Adrenal gland (tissue), 9 donors: ENCODE measurements at regions not wholly inside any gene's neighbourhood (a gene's known extent, or its start where the extent isn't known, plus 50 kb on each side); places are given as distances from the start of the nearest gene placed in this dataset.

Source experiments
- DNase-seq, 7 donors: peaks; one replicate each; pipeline ENCODE4 v3.0.0-alpha.2; 2019 to 2020
- H3K27ac ChIP-seq, 5 donors: fragments of 200-600 bp; sonication (generic) in 4 of 5; 1 replicate in 3 of 5; 2 replicates in 2 of 5; pipeline versions ENCODE4 v1.5.1 to v1.8.0; 2016 to 2020; ENCODE audit warnings: mild to moderate bottlenecking in 1 of 5
- H3K27me3 ChIP-seq: fragments of 200-600 bp; 2 replicates; pipeline ENCODE4 v1.8.0; 2021
- H3K36me3 ChIP-seq, 2 donors: fragments of 200-600 bp; replicated peaks in 1 of 2; 1 replicate in 1 of 2; 2 replicates in 1 of 2; pipeline versions ENCODE4 v1.5.1 to v1.8.0; 2018 to 2022
- H3K4me1 ChIP-seq, 2 donors: fragments of 200-600 bp; replicated peaks in 1 of 2; 1 replicate in 1 of 2; 2 replicates in 1 of 2; pipeline versions ENCODE4 v1.5.1 to v1.8.0; 2018 to 2021
- H3K4me3 ChIP-seq, 4 donors: fragments of 200-600 bp; sonication (generic) in 3 of 4; one replicate each; pipeline ENCODE4 v1.5.1; 2016 to 2018
- H3K9me3 ChIP-seq, 3 donors: fragments of 200-600 bp; sonication (generic) in 1 of 3; replicated peaks in 1 of 3; 1 replicate in 2 of 3; 2 replicates in 1 of 3; pipeline versions ENCODE4 v1.5.1 to v1.8.0; 2016 to 2021
- POLR2A ChIP-seq, 2 donors: fragments of 450-650 bp; IDR thresholded peaks; one replicate each; pipeline ENCODE4 v1.6.1; 2017; ENCODE audit warnings: antibody characterized with exemption in 2 of 2, mild to moderate bottlenecking in 2 of 2, moderate library complexity in 1 of 2
- WGBS, 4 donors: extraction: QIAGEN DNeasy Blood & Tissue Kit in 2 of 4; methylation state at CpG; one replicate each; pipeline versions ENCODE4 v1.1.5 to v1.1.7; 2013 to 2017; 5-methylcytosine and 5-hydroxymethylcytosine counted together
- intact Hi-C, 2 donors: fragments of 100-400 bp; cut with DNase I; formaldehyde crosslinking; loops; one replicate each; pipeline versions ENCODE4 v1.14.1 to v1.15.0; 2022 to 2023
- TF ChIP-seq, protein P1 (sequence below), 6 experiments: fragments of 450-650 bp in 4 of 6; fragments of 200-600 bp in 2 of 6; sonication (generic) in 1 of 6; IDR thresholded peaks; 1 replicate in 5 of 6; 2 replicates in 1 of 6; pipeline versions ENCODE4 v1.5.1 to v1.8.0; 2016 to 2021; ENCODE audit warnings: antibody characterized with exemption in 6 of 6, mild to moderate bottlenecking in 2 of 6, moderate library complexity in 1 of 6
- donor health status: healthy with polysubstance abuse.
- donor health status: Bipolar disorder and iron deficiency.
- donor health status: DM: yes; HTN: yes; CAD: no.
- donor health status: DM: no; HTN: no; CAD: no.
- donor health status: DM: no; HTN: no; CAD: no.

DNA sequence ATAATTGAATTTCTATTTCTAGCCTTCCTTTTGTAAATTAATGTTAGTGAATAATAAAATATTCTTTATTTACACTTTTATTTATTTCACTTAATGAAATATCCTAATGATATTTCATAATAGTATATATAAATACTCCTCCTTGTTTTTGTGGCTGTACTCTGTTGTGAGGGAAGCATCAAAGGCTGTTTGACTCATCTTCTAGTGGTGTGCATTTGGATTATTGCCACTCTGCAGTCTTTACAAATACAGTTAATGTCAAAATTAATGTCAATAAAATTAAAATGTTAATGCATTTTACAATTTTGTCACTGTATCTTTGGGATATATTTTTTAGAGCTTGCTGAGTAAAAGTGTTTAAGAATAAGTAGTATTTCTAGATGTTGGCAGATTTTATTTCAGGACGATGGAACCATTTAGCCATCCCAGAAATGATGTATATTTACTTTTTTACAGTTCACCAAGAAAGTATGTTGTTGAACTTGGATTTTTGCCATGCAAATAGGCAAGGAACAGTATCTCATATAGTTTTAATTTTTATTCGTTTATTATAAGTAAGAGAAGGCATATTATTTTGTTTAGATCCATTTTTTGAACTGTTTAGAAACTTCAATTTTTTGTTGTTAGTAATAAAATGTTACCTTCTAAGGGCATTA lies 281.2 kb upstream of the SLITRK6 start:
- intact Hi-C loops, result no loop called here
- no peak overlapping the region for H3K27ac ChIP-seq
- no peak overlapping the region for H3K4me3 ChIP-seq
- DNase-seq, result no peak
- no peaks in the 10 kb centered on the region for H3K27me3 ChIP-seq
- WGBS, 4 donors, result 51 to 63% (median 52%) methylated on average over 2 of the region's 2 CpGs
- no peaks in the 10 kb centered on the region for H3K36me3 ChIP-seq
- H3K4me1 ChIP-seq, result no peaks in the 10 kb centered on the region
- TF ChIP-seq, protein P1, sequence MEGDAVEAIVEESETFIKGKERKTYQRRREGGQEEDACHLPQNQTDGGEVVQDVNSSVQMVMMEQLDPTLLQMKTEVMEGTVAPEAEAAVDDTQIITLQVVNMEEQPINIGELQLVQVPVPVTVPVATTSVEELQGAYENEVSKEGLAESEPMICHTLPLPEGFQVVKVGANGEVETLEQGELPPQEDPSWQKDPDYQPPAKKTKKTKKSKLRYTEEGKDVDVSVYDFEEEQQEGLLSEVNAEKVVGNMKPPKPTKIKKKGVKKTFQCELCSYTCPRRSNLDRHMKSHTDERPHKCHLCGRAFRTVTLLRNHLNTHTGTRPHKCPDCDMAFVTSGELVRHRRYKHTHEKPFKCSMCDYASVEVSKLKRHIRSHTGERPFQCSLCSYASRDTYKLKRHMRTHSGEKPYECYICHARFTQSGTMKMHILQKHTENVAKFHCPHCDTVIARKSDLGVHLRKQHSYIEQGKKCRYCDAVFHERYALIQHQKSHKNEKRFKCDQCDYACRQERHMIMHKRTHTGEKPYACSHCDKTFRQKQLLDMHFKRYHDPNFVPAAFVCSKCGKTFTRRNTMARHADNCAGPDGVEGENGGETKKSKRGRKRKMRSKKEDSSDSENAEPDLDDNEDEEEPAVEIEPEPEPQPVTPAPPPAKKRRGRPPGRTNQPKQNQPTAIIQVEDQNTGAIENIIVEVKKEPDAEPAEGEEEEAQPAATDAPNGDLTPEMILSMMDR (IDR thresholded peaks at IDR 0.05), result no peak
- TF ChIP-seq POLR2A (IDR thresholded peaks at IDR 0.05), result no peak
- H3K9me3 ChIP-seq, result no peaks in the 10 kb centered on the region

DNA sequence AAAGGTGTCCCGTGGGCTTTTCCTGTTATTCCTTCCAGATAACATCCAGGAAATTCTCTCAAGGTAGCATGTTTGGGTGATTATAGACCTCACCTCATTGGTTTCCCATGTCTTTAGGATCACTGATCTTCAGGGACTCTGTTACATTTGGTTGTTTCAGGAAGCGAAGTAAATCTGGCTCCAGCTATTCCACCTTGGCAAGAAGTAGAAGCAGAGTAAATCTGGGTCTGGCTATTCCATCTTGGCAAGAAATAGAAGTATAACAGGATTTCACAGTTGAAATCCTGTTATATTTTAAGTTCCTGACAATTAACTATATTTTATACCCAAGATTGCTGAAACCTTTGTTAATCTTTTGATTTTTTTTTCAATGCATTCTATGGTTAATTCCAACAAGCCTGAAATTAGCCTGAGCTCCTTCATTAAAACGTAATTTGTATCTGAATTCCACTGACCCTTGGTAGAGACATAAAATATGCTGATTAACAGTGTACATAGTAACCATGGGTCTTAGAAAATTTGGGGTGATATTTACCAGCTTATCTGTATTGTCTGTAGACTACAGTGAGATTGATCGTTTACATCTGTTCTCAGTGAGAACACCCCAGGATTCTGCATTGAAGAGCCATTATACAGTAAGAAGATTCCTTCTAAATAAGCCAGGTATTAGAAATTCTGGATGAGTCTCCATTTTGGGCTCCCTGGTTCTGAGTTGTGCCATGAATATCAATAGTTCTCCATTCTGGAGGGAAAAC lies 267.6 kb upstream of the SLITRK6 start:
- 64 to 80% (median 72%) methylated on average over 4 of the region's 4 CpGs for WGBS, 4 donors

DNA sequence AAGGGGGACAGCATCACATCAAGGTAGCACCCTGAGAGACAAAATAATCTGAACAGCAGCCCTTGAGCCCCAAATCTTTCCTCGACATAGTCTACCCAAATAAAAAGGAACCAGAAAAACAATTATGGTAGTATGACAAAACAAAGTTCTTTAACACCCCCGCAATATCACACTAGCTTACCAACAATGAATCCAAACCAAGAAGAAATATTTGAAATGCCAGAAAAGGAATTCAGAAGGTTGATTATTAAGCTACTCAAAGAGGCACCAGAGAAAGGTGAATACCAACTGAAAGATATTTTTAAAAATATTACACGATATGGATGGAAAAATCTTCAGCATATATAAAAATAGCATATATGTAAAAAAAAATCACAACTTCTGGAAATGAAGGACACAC lies 252.9 kb upstream of the SLITRK6 start:
- Histone ChIP-seq H3K4me1 (no peaks in the 10 kb centered on the region), H3K36me3 (no peaks in the 10 kb centered on the region), H3K9me3 (no peaks in the 10 kb centered on the region), H3K4me3 (no peak overlapping the region), H3K27ac (no peak overlapping the region), H3K27me3 (no peaks in the 10 kb centered on the region)
- TF ChIP-seq POLR2A (IDR thresholded peaks at IDR 0.05), result no peak
- TF ChIP-seq, protein P1 (IDR thresholded peaks at IDR 0.05), result no peak
- intact Hi-C loops, result no loop called here
- WGBS, 4 donors, result 92 to 98% (median 94%) methylated on average over 3 of the region's 3 CpGs
- no peak for DNase-seq

More for the DNA sequence above, 267.6 kb upstream of the SLITRK6 start:
- Histone ChIP-seq H3K4me3 (no peak overlapping the region), H3K27ac (no peak overlapping the region), H3K27me3 (no peaks in the 10 kb centered on the region), H3K4me1 (no peaks in the 10 kb centered on the region), H3K9me3 (no peaks in the 10 kb centered on the region), H3K36me3 (no peaks in the 10 kb centered on the region)
- DNase-seq, result no peak
- TF ChIP-seq POLR2A (IDR thresholded peaks at IDR 0.05), result no peak
- TF ChIP-seq, protein P1 (IDR thresholded peaks at IDR 0.05), result no peak
- intact Hi-C loops, result no loop called here

DNA sequence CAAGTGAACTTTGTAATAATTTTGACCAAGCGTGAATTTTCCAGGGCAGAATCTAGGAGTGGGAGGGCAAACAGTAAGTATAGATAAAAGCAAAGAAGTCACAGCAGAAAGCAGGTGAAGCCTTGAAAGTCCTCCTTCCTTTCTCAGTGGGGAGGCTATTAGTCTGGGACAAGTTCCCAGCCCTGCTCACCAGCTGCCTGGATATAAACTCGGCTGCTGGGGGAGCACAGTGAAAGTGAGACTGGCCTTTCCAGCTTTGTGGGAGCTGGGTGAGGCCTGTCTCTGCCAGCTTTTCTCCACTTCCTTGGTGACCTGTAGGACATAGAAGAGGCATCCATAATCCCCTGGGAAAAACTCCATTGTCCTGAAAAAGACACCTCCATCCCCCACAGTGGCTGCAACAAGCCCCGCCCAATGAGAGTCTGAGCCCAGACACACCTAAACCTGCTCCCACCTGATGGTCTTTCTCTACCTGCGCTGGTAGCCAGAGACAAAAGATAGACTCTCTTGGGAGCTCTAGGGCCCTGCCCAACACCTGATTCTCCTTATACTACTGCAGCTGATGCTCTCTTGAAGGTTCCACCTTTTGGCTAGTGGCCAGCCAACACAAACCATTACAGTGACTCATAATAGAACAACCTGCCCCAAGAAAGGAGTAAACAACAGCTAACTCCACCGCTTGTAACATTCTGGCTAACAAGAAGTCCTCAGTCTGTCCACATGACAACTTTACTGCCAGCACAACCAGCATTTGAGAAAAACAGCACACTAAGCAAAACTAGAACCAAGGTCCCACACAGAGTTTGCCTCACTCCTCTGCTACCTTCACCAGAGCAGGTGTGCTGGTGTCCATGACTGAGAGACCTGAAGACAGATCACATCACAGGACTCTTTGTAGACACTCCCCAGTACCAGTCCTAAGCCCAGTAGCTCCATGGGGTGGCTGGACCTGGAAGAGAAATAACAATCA lies 252.2 kb upstream of the SLITRK6 start:
- Histone ChIP-seq H3K27ac (no peak overlapping the region), H3K36me3 (no peaks in the 10 kb centered on the region), H3K27me3 (no peaks in the 10 kb centered on the region), H3K4me3 (no peak overlapping the region), H3K4me1 (no peaks in the 10 kb centered on the region), H3K9me3 (no peaks in the 10 kb centered on the region)
- WGBS, 4 donors, result 84 to 92% (median 89%) methylated on average over 5 of the region's 5 CpGs
- TF ChIP-seq, protein P1 (IDR thresholded peaks at IDR 0.05), result no peak
- DNase-seq, result no peak
- intact Hi-C loops, result no loop called here
